Muscle of arm (tissue), 1 donor: ENCODE measurements at regions not wholly inside any gene's neighbourhood (a gene's known extent, or its start where the extent isn't known, plus 50 kb on each side); places are given as distances from the start of the nearest gene placed in this dataset.

Experiments used
- DNase-seq: peaks from one replicate; pipeline ENCODE4 v3.0.0-alpha.2; 2013

- DNase-seq = no peak
Observed at GRCh38 chr19:28977826-28978225, 235.1 kb downstream of the UQCRFS1 start.

- DNase-seq = no peak
Observed at GRCh38 chr19:28972058-28972852, 240.7 kb downstream of the UQCRFS1 start.

- DNase-seq = no peak
Observed at GRCh38 chr19:28971513-28971912, 241.4 kb downstream of the UQCRFS1 start.

GRCh38 chr19:28971049-28971448 lies 241.9 kb downstream of the UQCRFS1 start:
- peak; percentile 14 for DNase-seq

- no peak for DNase-seq
Observed at GRCh38 chr19:28968721-28969120, 244.2 kb downstream of the UQCRFS1 start.

- DNase-seq = no peak
Observed at GRCh38 chr19:28966737-28967399, 246.1 kb downstream of the UQCRFS1 start.

- no peak for DNase-seq
Observed at GRCh38 chr19:28964500-28964899, 248.5 kb downstream of the UQCRFS1 start.

GRCh38 chr19:28963486-28964250 lies 249.3 kb downstream of the UQCRFS1 start:
- DNase-seq = no peak

- no peak for DNase-seq
Observed at GRCh38 chr19:28961772-28962500, 251.0 kb downstream of the UQCRFS1 start.

GRCh38 chr19:28960986-28961705 lies 251.8 kb downstream of the UQCRFS1 start:
- no peak for DNase-seq

- no peak for DNase-seq
Observed at GRCh38 chr19:28960586-28960985, 252.4 kb downstream of the UQCRFS1 start.

GRCh38 chr19:28956961-28957360 lies 256.0 kb downstream of the UQCRFS1 start:
- no peak for DNase-seq

- DNase-seq = no peak
Observed at GRCh38 chr19:28956421-28956820, 256.5 kb downstream of the UQCRFS1 start.

GRCh38 chr19:28949535-28949934 lies 263.4 kb downstream of the UQCRFS1 start:
- DNase-seq = no peak

- DNase-seq = no peak
Observed at GRCh38 chr19:28949027-28949426, 263.9 kb downstream of the UQCRFS1 start.

GRCh38 chr19:28948566-28948965 lies 264.4 kb downstream of the UQCRFS1 start:
- no peak for DNase-seq

GRCh38 chr19:28948026-28948425 lies 264.9 kb downstream of the UQCRFS1 start:
- no peak for DNase-seq

GRCh38 chr19:28943651-28944050 lies 269.3 kb downstream of the UQCRFS1 start:
- no peak for DNase-seq

GRCh38 chr19:28941833-28942232 lies 271.1 kb downstream of the UQCRFS1 start:
- no peak for DNase-seq

GRCh38 chr19:28940751-28941500 lies 272.0 kb downstream of the UQCRFS1 start:
- DNase-seq = no peak

GRCh38 chr19:28939236-28939635 lies 273.7 kb downstream of the UQCRFS1 start:
- no peak for DNase-seq
